Smooth muscle cell (in vitro differentiated cells): ENCODE measurements at regions not wholly inside any gene's neighbourhood (a gene's known extent, or its start where the extent isn't known, plus 50 kb on each side); places are given as distances from the start of the nearest gene placed in this dataset.

Experiments
- DNase-seq: peaks from one replicate; lab custom pipeline; 2025; ENCODE audit not compliant: unreplicated experiment; lab: John Stamatoyannopoulos, UW
- H2AFZ ChIP-seq: fragments of 200-600 bp; sonication (generic); 2 replicates; pipeline ENCODE4 v1.6.0; 2016; ENCODE audit warnings: antibody characterized with exemption, low read depth, mild to moderate bottlenecking
- H3F3A ChIP-seq: fragments of 200-600 bp; sonication (generic); 2 replicates; pipeline ENCODE4 v1.6.0; 2017; ENCODE audit warnings: antibody characterized with exemption, low read depth
- H3K27ac ChIP-seq: fragments of 200-600 bp; sonication (generic); 2 replicates; pipeline ENCODE4 v1.5.1; 2016; ENCODE audit warnings: low read depth, mild to moderate bottlenecking
- H3K27me3 ChIP-seq: fragments of 200-600 bp; sonication (generic); 2 replicates; pipeline ENCODE4 v1.6.1; 2016; ENCODE audit warnings: low read depth, mild to moderate bottlenecking
- H3K36me3 ChIP-seq: fragments of 200-600 bp; sonication (generic); 2 replicates; pipeline ENCODE4 v1.5.1; 2016; ENCODE audit warnings: low read depth
- H3K4me1 ChIP-seq: fragments of 200-600 bp; sonication (generic); 2 replicates; pipeline ENCODE4 v1.5.1; 2016; ENCODE audit warnings: low read depth
- H3K4me2 ChIP-seq: fragments of 200-600 bp; sonication (generic); 2 replicates; pipeline ENCODE4 v1.6.0; 2016; ENCODE audit warnings: mild to moderate bottlenecking
- H3K4me3 ChIP-seq: fragments of 200-600 bp; sonication (generic); 2 replicates; pipeline ENCODE4 v1.5.1; 2016; ENCODE audit warnings: mild to moderate bottlenecking
- H3K79me2 ChIP-seq: fragments of 200-600 bp; sonication (generic); 2 replicates; pipeline ENCODE4 v1.6.0; 2016; ENCODE audit warnings: low read depth, mild to moderate bottlenecking
- H3K9ac ChIP-seq: fragments of 200-600 bp; sonication (generic); 2 replicates; pipeline ENCODE4 v1.6.0; 2016; ENCODE audit warnings: low read depth
- H3K9me3 ChIP-seq: fragments of 200-600 bp; sonication (generic); replicated peaks from 2 replicates; pipeline ENCODE4 v1.5.1; 2016; ENCODE audit warnings: low read depth
- H4K20me1 ChIP-seq: fragments of 200-600 bp; sonication (generic); 2 replicates; pipeline ENCODE4 v1.6.0; 2016; ENCODE audit warnings: low read depth
- WGBS: methylation state at CpG from one replicate; pipeline ENCODE4 v1.1.7; 2016; ENCODE audit warnings: low lambda C conversion rate; 5-methylcytosine and 5-hydroxymethylcytosine counted together
- TF ChIP-seq, protein P1 (sequence below): fragments of 200-600 bp; sonication (generic); IDR thresholded peaks from 2 replicates; pipeline ENCODE4 v1.5.1; 2017; ENCODE audit warnings: borderline replicate concordance, mild to moderate bottlenecking, antibody characterized with exemption; ENCODE audit not compliant: insufficient read depth, poor library complexity, severe bottlenecking

DNA sequence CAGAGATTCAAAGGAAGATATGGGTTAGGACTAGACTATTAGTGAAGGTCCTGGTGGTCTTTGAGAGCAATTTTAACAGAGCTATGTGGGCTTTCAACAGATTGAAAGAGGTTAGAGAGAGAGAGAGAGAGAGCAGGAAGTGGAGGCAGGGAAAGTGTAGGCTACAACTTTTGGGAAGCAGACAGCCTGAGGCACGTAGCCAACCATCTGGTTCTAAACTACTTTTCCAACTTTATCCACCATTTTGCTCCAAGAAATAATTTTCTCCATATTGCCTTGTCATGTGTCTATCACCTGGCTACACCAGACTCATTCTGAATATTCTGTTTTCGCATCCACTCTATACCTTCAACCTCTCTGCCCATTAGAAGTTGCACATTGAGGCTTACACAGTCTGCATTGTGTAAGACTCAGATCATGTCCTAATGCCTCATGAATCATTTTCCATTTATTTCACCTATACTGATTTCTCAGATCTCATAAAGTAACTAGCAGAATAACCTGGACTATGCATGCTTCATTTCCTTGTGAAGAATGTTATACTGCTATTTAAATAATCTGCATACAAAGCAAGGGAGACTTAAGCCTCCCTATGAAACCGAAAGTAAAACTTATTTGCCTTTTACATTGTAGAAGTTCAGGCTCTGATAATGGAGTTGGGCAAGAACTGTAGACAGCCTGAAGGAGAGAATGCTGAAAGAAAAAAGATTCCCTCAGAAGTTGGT is 235.6 kb downstream of the ELAVL2 start:
- peaks cover 5% of the 10 kb centered on the region for H3K4me1 ChIP-seq
- WGBS: 88% methylated on average over 3 of the region's 3 CpGs
- no peaks in the 10 kb centered on the region for H3F3A ChIP-seq
- peak overlapping the region; percentile 38 for H3K4me3 ChIP-seq
- H3K27me3 ChIP-seq: no peaks in the 10 kb centered on the region
- no peak for DNase-seq
- no peaks in the 10 kb centered on the region for H3K9me3 ChIP-seq
- no peak overlapping the region for H3K9ac ChIP-seq
- H3K79me2 ChIP-seq: no peaks in the 10 kb centered on the region
- TF ChIP-seq, protein P1, sequence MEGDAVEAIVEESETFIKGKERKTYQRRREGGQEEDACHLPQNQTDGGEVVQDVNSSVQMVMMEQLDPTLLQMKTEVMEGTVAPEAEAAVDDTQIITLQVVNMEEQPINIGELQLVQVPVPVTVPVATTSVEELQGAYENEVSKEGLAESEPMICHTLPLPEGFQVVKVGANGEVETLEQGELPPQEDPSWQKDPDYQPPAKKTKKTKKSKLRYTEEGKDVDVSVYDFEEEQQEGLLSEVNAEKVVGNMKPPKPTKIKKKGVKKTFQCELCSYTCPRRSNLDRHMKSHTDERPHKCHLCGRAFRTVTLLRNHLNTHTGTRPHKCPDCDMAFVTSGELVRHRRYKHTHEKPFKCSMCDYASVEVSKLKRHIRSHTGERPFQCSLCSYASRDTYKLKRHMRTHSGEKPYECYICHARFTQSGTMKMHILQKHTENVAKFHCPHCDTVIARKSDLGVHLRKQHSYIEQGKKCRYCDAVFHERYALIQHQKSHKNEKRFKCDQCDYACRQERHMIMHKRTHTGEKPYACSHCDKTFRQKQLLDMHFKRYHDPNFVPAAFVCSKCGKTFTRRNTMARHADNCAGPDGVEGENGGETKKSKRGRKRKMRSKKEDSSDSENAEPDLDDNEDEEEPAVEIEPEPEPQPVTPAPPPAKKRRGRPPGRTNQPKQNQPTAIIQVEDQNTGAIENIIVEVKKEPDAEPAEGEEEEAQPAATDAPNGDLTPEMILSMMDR: no peak
- no peaks in the 10 kb centered on the region for H3K36me3 ChIP-seq
- H3K27ac ChIP-seq: no peak overlapping the region
- H4K20me1 ChIP-seq: no peaks in the 10 kb centered on the region
- peak overlapping the region; percentile 81 for H2AFZ ChIP-seq
- H3K4me2 ChIP-seq: peak overlapping the region; percentile 70

DNA sequence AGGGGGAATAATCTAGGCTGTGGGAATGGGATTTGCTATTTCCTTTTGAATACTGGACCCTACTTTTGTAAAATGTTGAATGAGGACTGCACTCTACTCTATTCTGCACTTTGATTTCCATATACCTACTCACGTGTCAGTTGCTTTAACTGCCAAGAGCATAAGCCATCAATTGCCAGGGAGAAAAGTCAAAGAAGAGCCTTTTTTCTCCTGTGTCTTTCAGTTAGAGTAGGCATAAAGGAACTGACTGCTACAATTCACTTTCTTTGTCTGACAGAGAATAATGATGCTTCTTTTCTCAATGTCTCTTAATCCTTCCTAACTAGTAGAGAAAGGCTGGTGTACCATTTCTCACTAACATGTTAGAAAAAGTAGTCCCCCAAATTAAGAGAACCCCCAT is 231.6 kb downstream of the ELAVL2 start:
- Histone ChIP-seq H3F3A (no peaks in the 10 kb centered on the region), H3K4me3 (no peak overlapping the region), H3K27ac (no peak overlapping the region), H3K79me2 (no peaks in the 10 kb centered on the region), H2AFZ (no peak overlapping the region), H3K9me3 (no peaks in the 10 kb centered on the region), H3K4me2 (no peak overlapping the region), H3K36me3 (no peaks in the 10 kb centered on the region), H3K4me1 (peaks cover 5% of the 10 kb centered on the region), H4K20me1 (no peaks in the 10 kb centered on the region), H3K27me3 (no peaks in the 10 kb centered on the region), H3K9ac (no peak overlapping the region)
- TF ChIP-seq, protein P1: no peak
- no peak for DNase-seq
- WGBS: 90% methylated on average over 1 of the region's 1 CpG

DNA sequence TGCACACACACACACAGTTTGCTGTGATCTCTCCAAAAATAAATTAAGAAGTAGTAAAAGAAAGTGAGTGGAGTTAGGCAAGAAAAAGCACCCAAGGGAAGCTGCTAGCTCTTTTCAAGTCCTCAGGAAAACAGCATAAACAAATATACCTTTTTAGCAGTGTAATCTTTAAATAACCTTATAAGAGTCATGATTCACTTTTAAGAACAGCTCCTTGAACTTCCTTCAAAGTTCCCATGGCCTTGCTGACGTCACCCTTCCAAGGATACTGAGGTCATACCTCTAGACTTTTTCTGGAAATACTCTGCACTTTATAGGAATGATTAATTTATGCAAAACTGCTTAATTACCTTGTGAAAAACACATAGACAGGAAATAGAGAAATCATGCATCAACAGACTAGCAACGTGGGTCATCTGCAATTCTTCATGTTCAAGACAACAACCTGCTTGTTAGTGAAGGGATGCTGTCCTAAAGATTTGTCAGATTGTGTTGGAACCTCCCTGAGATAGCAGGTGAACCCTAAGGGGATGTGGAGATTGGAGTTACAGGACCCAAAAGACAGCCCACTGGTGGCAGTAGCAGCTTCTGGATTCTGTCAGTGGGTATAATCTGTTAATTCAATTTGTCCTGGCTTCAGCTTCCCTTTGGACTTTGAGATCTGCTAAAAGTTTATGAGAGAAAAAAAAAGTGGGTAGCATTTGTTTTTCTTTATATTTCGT is 229.0 kb downstream of the ELAVL2 start:
- H3K27me3 ChIP-seq: no peaks in the 10 kb centered on the region
- no peak overlapping the region for H3K27ac ChIP-seq
- H3K36me3 ChIP-seq: no peaks in the 10 kb centered on the region
- no peak overlapping the region for H3K4me2 ChIP-seq
- H4K20me1 ChIP-seq: no peaks in the 10 kb centered on the region
- no peak overlapping the region for H2AFZ ChIP-seq
- H3K79me2 ChIP-seq: no peaks in the 10 kb centered on the region
- no peak overlapping the region for H3K4me3 ChIP-seq
- H3F3A ChIP-seq: peaks cover 3% of the 10 kb centered on the region
- H3K4me1 ChIP-seq: no peaks in the 10 kb centered on the region
- no peak for DNase-seq
- 64% methylated on average over 3 of the region's 3 CpGs for WGBS
- H3K9me3 ChIP-seq: no peaks in the 10 kb centered on the region
- TF ChIP-seq, protein P1: no peak
- H3K9ac ChIP-seq: no peak overlapping the region
